Body of pancreas (tissue), 4 donors: ENCODE measurements at regions not wholly inside any gene's neighbourhood (a gene's known extent, or its start where the extent isn't known, plus 50 kb on each side); places are given as distances from the start of the nearest gene placed in this dataset.

Experiments
- ATAC-seq: fragments of 150-250 bp; one replicate; pipeline ENCODE4 v1.9.1; 2016
- DNase-seq, 4 donors: peaks; one replicate each; pipeline ENCODE4 v3.0.0-alpha.2; 2019
- H3K27ac ChIP-seq, 4 donors: fragments of 200-600 bp; sonication (generic); 1 replicate in 3 of 4; 2 replicates in 1 of 4; pipeline versions ENCODE4 v1.5.1 to v1.6.1; 2016 to 2019; ENCODE audit warnings: mild to moderate bottlenecking in 1 of 4, mixed read lengths in 1 of 4, moderate library complexity in 1 of 4
- H3K27me3 ChIP-seq, 2 donors: fragments of 200-600 bp; sonication (generic); one replicate each; pipeline ENCODE4 v1.6.0; 2016; ENCODE audit warnings: mild to moderate bottlenecking in 1 of 2
- H3K36me3 ChIP-seq, 2 donors: fragments of 200-600 bp; sonication (generic); replicated peaks in 1 of 2; 2 replicates each; pipeline ENCODE4 v1.5.1; 2016; ENCODE audit warnings: low read depth in 2 of 2; ENCODE audit not compliant: insufficient read depth in 1 of 2
- H3K4me1 ChIP-seq: fragments of 200-600 bp; sonication (generic); one replicate; pipeline ENCODE4 v1.6.0; 2016
- H3K4me3 ChIP-seq, 2 donors: fragments of 200-600 bp; sonication (generic); 1 replicate in 1 of 2; 2 replicates in 1 of 2; pipeline ENCODE4 v1.5.1; 2016 to 2019
- H3K9me3 ChIP-seq, 3 donors: fragments of 200-600 bp; sonication (generic); 1 replicate in 2 of 3; 2 replicates in 1 of 3; pipeline ENCODE4 v1.5.1; 2016
- POLR2A ChIP-seq, 3 donors: fragments of 450-650 bp; IDR thresholded peaks; one replicate each; pipeline ENCODE4 v1.6.1; 2016; ENCODE audit warnings: antibody characterized with exemption in 3 of 3, mild to moderate bottlenecking in 2 of 3
- WGBS, 2 donors: methylation state at CpG; one replicate each; pipeline ENCODE4 v1.1.5; 2017; 5-methylcytosine and 5-hydroxymethylcytosine counted together
- intact Hi-C: fragments of 100-400 bp; cut with DNase I; formaldehyde crosslinking; loops from one replicate; pipeline ENCODE4 v1.15.1; 2023
- TF ChIP-seq, protein P1 (sequence below), 7 experiments: fragments of 450-650 bp in 4 of 7; fragments of 200-600 bp in 3 of 7; sonication (generic) in 3 of 7; IDR thresholded peaks; one replicate each; pipeline ENCODE4 v1.5.1; 2016 to 2019; ENCODE audit warnings: antibody characterized with exemption in 7 of 7

DNA sequence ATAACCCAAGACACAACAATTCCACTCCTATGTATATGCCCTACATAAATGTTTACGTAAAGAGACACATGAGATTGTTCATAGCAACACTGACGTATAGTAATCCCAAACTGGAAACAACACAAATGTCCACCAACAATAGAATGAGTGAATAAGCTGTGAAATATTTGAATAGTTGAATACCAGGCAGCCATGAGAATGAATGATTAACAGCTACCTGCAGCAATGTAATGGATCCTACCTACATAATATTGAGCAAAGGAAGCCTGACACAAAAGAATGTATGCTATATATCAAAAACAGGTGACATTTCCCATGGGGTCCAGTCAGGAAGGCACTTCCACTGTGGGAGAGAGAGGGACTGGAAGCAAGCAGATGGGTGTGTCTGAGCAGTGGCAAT, 92.8 kb upstream of the LINC01488 start:
- TF ChIP-seq POLR2A (IDR thresholded peaks at IDR 0.05): no peak
- TF ChIP-seq, protein P1, sequence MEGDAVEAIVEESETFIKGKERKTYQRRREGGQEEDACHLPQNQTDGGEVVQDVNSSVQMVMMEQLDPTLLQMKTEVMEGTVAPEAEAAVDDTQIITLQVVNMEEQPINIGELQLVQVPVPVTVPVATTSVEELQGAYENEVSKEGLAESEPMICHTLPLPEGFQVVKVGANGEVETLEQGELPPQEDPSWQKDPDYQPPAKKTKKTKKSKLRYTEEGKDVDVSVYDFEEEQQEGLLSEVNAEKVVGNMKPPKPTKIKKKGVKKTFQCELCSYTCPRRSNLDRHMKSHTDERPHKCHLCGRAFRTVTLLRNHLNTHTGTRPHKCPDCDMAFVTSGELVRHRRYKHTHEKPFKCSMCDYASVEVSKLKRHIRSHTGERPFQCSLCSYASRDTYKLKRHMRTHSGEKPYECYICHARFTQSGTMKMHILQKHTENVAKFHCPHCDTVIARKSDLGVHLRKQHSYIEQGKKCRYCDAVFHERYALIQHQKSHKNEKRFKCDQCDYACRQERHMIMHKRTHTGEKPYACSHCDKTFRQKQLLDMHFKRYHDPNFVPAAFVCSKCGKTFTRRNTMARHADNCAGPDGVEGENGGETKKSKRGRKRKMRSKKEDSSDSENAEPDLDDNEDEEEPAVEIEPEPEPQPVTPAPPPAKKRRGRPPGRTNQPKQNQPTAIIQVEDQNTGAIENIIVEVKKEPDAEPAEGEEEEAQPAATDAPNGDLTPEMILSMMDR (IDR thresholded peaks at IDR 0.05): no peak
- Histone ChIP-seq H3K4me1 (no peaks in the 10 kb centered on the region), H3K9me3 (peaks cover 0 to 5% (median 3%) of the 10 kb centered on the region in 3 donors), H3K4me3 (no peak overlapping the region), H3K27ac (no peak overlapping the region), H3K27me3 (no peaks in the 10 kb centered on the region), H3K36me3 (no peaks in the 10 kb centered on the region)
- no peak for ATAC-seq
- WGBS, 2 donors: 30 to 56% methylated on average over 2 of the region's 2 CpGs
- intact Hi-C loops: no loop called here
- DNase-seq: no peak

DNA sequence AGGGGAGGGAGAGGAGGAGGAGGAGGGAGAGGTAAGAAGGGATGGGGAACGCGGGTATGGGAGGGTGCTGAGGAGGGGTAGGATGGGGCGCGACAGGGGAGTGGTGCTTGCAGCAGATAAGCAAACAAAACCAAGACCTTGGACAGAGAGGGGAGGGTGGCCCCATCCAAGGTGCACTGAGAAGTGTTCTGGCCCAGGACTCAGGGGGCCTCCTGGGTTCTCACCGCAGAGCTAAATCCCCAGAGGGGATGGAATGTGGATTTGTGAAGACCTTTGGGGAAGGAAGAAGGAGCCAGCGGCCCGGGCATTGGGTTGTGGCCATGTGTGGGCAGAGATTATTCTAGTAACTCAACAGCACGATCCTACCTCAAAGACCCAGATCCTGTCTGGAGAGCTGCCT, 90.9 kb upstream of the LINC01488 start:
- no peaks in the 10 kb centered on the region for H3K4me1 ChIP-seq
- no peaks in the 10 kb centered on the region for H3K36me3 ChIP-seq
- DNase-seq: no peak
- TF ChIP-seq POLR2A (IDR thresholded peaks at IDR 0.05): no peak
- TF ChIP-seq, protein P1 (IDR thresholded peaks at IDR 0.05): no peak
- H3K4me3 ChIP-seq: no peak overlapping the region
- H3K9me3 ChIP-seq: peaks cover 0 to 5% (median 3%) of the 10 kb centered on the region in 3 donors
- intact Hi-C loops: no loop called here
- H3K27ac ChIP-seq: no peak overlapping the region
- no peaks in the 10 kb centered on the region for H3K27me3 ChIP-seq
- WGBS, 2 donors: 44 to 67% methylated on average over 8 of the region's 8 CpGs
- ATAC-seq: no peak

DNA sequence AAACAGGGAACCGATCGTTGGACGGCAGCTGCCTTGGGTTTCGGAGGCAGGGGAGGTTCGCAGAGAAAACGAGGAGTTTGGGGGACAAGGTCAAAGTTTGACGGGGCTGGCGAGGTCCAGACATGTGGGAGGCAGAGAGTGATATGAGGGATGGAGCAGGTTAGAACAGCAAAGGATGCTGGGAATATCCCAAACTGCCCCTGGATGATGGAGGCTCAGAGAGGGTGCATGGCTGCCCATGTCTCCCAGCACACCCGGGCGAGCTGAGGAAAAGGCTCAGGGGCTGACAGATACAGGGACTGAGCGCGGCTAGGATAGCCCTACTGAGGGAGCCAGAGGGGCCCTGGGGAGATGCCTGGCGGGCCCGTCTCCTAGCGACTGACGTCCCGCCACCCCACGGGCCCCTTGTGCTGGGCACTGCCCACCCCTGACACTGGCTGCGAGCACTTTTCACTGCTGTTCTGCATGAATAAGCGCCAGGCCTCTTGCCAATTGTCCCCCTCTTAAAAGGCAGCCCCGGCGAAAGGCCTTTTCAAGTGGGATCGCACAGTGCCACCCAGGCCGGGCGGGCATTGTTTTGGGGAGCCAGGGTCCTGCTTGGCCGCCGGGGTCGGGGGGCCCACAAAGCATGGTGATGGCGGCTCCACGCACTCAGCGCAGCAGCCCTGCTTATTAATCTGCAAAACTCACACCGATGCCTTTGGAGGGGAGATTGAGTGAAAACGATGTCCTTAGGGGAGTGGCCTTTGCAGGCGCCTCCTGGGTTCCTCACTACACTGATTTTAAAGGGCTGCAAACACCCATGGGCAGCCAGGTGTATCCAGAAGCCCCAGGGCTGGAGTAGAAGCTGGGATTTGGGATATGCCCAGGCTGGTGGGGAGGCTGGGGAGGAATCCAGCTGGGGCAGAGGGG, 90.0 kb upstream of the LINC01488 start:
- DNase-seq (no peak), ATAC-seq (no peak)
- Histone ChIP-seq H3K9me3 (peaks cover 0 to 5% (median 3%) of the 10 kb centered on the region in 3 donors), H3K27me3 (no peaks in the 10 kb centered on the region), H3K27ac (no peak overlapping the region), H3K4me1 (no peaks in the 10 kb centered on the region), H3K36me3 (no peaks in the 10 kb centered on the region), H3K4me3 (no peak overlapping the region)
- 63 to 78% methylated on average over 14 to 33 of the region's 34 CpGs for WGBS, 2 donors
- intact Hi-C loops: no loop called here
- TF ChIP-seq, protein P1 (IDR thresholded peaks at IDR 0.05): no peak
- TF ChIP-seq POLR2A (IDR thresholded peaks at IDR 0.05): no peak

DNA sequence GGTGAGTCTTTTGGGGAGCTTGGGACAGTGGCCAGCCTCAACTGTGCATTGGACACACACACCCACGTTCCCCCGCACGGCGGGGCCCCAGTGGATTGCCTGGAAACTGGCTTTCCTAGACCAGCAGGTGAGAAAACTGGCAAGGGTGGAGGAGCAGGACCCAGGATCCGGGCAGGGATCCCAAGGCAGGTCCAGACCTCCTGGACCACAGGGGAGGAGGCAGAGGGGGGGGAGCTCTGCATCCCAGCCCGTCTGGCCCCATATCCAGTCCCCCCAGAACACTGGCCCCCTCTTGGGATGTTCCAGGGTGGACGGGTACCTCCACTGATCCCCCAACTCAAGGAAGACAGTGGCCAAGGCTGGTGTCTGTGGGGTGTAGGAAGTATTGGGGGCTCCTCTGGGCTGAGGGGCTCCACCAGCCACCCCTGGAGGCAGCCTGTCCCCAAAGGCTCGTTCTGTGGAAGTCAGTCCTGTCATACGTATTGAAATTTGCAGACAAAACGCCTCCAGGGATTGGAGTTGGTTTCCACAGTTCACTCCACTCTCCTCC, 89.3 kb upstream of the LINC01488 start:
- no peak overlapping the region for H3K27ac ChIP-seq
- ATAC-seq: no peak
- peaks cover 0 to 5% (median 3%) of the 10 kb centered on the region in 3 donors for H3K9me3 ChIP-seq
- intact Hi-C loops: no loop called here
- no peak for DNase-seq
- H3K27me3 ChIP-seq: no peaks in the 10 kb centered on the region
- TF ChIP-seq, protein P1 (IDR thresholded peaks at IDR 0.05): no peak
- no peak for TF ChIP-seq POLR2A (IDR thresholded peaks at IDR 0.05)
- no peak overlapping the region for H3K4me3 ChIP-seq
- H3K4me1 ChIP-seq: no peaks in the 10 kb centered on the region
- WGBS, 2 donors: 74 to 76% methylated on average over 9 to 10 of the region's 10 CpGs
- no peaks in the 10 kb centered on the region for H3K36me3 ChIP-seq
